DOHH2 (cell line): ENCODE measurements at regions not wholly inside any gene's neighbourhood (a gene's known extent, or its start where the extent isn't known, plus 50 kb on each side); places are given as distances from the start of the nearest gene placed in this dataset.

ENCODE experiments used
- H3F3A ChIP-seq: fragments of 200-600 bp; sonication (generic), shearing (Covaris generic); 2 replicates; pipeline ENCODE4 v1.6.0; 2016; ENCODE audit warnings: antibody characterized with exemption, mild to moderate bottlenecking; ENCODE audit not compliant: control insufficient read depth, insufficient read depth
- H3K27ac ChIP-seq: fragments of 200-600 bp; sonication (generic); 2 replicates; pipeline ENCODE4 v1.5.1; 2014; ENCODE audit warnings: low read depth, mild to moderate bottlenecking, low read length, moderate library complexity
- H3K27me3 ChIP-seq: fragments of 200-600 bp; sonication (generic); 2 replicates; pipeline ENCODE4 v1.6.1; 2014; ENCODE audit warnings: mild to moderate bottlenecking, low read length, mixed read lengths; ENCODE audit not compliant: control insufficient read depth
- H3K36me3 ChIP-seq: fragments of 200-600 bp; sonication (generic); 2 replicates; pipeline ENCODE4 v1.6.1; 2014; ENCODE audit warnings: mild to moderate bottlenecking, low read length, moderate library complexity, mixed read lengths; ENCODE audit not compliant: control insufficient read depth
- H3K4me1 ChIP-seq: fragments of 200-600 bp; sonication (generic); 2 replicates; pipeline ENCODE4 v1.6.1; 2014; ENCODE audit warnings: mild to moderate bottlenecking, low read length, mixed read lengths; ENCODE audit not compliant: control insufficient read depth
- H3K4me2 ChIP-seq: fragments of 200-600 bp; sonication (generic); 2 replicates; pipeline ENCODE4 v1.6.0; 2014; ENCODE audit warnings: mild to moderate bottlenecking, low read length, moderate library complexity
- H3K4me3 ChIP-seq: fragments of 200-600 bp; sonication (generic); 2 replicates; pipeline ENCODE4 v1.5.1; 2014; ENCODE audit warnings: mild to moderate bottlenecking, low read length, mixed read lengths
- H3K79me2 ChIP-seq: fragments of 200-600 bp; sonication (generic); 2 replicates; pipeline ENCODE4 v1.6.1; 2014; ENCODE audit warnings: mild to moderate bottlenecking, low read length, mixed read lengths; ENCODE audit not compliant: control insufficient read depth
- H3K9me2 ChIP-seq: fragments of 200-600 bp; sonication (generic); replicated peaks from 2 replicates; pipeline ENCODE4 v1.6.1; 2014; ENCODE audit warnings: mild to moderate bottlenecking, low read length, mixed read lengths; ENCODE audit not compliant: control insufficient read depth
- H3K9me3 ChIP-seq: fragments of 200-600 bp; sonication (generic); 2 replicates; pipeline ENCODE4 v1.6.1; 2014; ENCODE audit warnings: antibody characterized with exemption, low read length, mixed read lengths; ENCODE audit not compliant: control insufficient read depth, insufficient read depth
- H4K20me1 ChIP-seq: fragments of 200-600 bp; sonication (generic); 2 replicates; pipeline ENCODE4 v1.6.0; 2014; ENCODE audit warnings: low read depth, mild to moderate bottlenecking, antibody characterized with exemption, low read length, moderate library complexity; ENCODE audit not compliant: control insufficient read depth, insufficient read depth
- CTCF ChIP-seq: fragments of 200-600 bp; sonication (generic); IDR thresholded peaks from one replicate; pipeline ENCODE4 v1.5.1; 2014; ENCODE audit warnings: antibody characterized with exemption, mild to moderate bottlenecking, low read depth, low read length; ENCODE audit not compliant: poor library complexity, severe bottlenecking
- EZH2phosphoT487 ChIP-seq: fragments of 200-600 bp; sonication (generic); IDR thresholded peaks from 2 replicates; pipeline ENCODE4 v1.6.1; 2017; ENCODE audit warnings: borderline replicate concordance, mild to moderate bottlenecking, antibody characterized with exemption, low read length, moderate library complexity, mixed read lengths

- peaks cover 11% of the 10 kb centered on the region for H3K4me1 ChIP-seq
- no peaks in the 10 kb centered on the region for H4K20me1 ChIP-seq
- no peak overlapping the region for H3K4me3 ChIP-seq
- no peak overlapping the region for H3K27ac ChIP-seq
- H3K4me2 ChIP-seq = no peak overlapping the region
- H3K36me3 ChIP-seq = no peaks in the 10 kb centered on the region
- TF ChIP-seq EZH2phosphoT487 = no peak
- TF ChIP-seq CTCF = no peak
- H3K27me3 ChIP-seq = no peaks in the 10 kb centered on the region
- H3K9me2 ChIP-seq = no peaks in the 10 kb centered on the region
- peaks cover 5% of the 10 kb centered on the region; the same call in 1 of the 2 replicates for H3K9me3 ChIP-seq
- H3K79me2 ChIP-seq = no peaks in the 10 kb centered on the region
- H3F3A ChIP-seq = no peaks in the 10 kb centered on the region
Observed at GRCh38 chr6:12348530-12349511, 58.7 kb downstream of the EDN1 start.

GRCh38 chr6:12350644-12351170 lies 60.5 kb downstream of the EDN1 start:
- Histone ChIP-seq H4K20me1 (no peaks in the 10 kb centered on the region), H3K27me3 (no peaks in the 10 kb centered on the region), H3K4me1 (peaks cover 17% of the 10 kb centered on the region), H3K9me3 (peaks cover 5% of the 10 kb centered on the region; the same call in 1 of the 2 replicates), H3K27ac (no peak overlapping the region), H3K79me2 (no peaks in the 10 kb centered on the region), H3F3A (no peaks in the 10 kb centered on the region), H3K9me2 (no peaks in the 10 kb centered on the region), H3K4me2 (no peak overlapping the region), H3K36me3 (no peaks in the 10 kb centered on the region), H3K4me3 (no peak overlapping the region)
- no peak for TF ChIP-seq EZH2phosphoT487
- TF ChIP-seq CTCF = no peak

- Histone ChIP-seq H3F3A (no peaks in the 10 kb centered on the region), H3K27ac (no peak overlapping the region), H3K79me2 (no peaks in the 10 kb centered on the region), H3K4me1 (peaks cover 27% of the 10 kb centered on the region), H3K9me3 (peaks cover 5% of the 10 kb centered on the region; the same call in 1 of the 2 replicates), H3K4me3 (no peak overlapping the region), H3K27me3 (no peaks in the 10 kb centered on the region), H4K20me1 (no peaks in the 10 kb centered on the region), H3K4me2 (no peak overlapping the region), H3K9me2 (no peaks in the 10 kb centered on the region), H3K36me3 (no peaks in the 10 kb centered on the region)
- no peak for TF ChIP-seq EZH2phosphoT487
- no peak for TF ChIP-seq CTCF
Observed at GRCh38 chr6:12351672-12352071, 61.5 kb downstream of the EDN1 start.
